HFFc6 (cell line): ENCODE measurements at regions not wholly inside any gene's neighbourhood (a gene's known extent, or its start where the extent isn't known, plus 50 kb on each side); places are given as distances from the start of the nearest gene placed in this dataset.

Source experiments
- DNase-seq: peaks from one replicate; pipeline ENCODE4 v3.0.0-alpha.2; 2018
- H3K27ac Mint-ChIP-seq: 2 replicates; pipeline ENCODE4 v1.8.0; 2020; ENCODE audit warnings: mild to moderate bottlenecking, mixed read lengths
- H3K27me3 Mint-ChIP-seq: 2 replicates; pipeline ENCODE4 v1.8.0; 2021; ENCODE audit warnings: mild to moderate bottlenecking, moderate library complexity, mixed read lengths; ENCODE audit not compliant: insufficient read depth
- H3K36me3 Mint-ChIP-seq: 2 replicates; pipeline ENCODE4 v1.8.0; 2021; ENCODE audit warnings: low read depth, mixed read lengths
- H3K4me1 Mint-ChIP-seq: 2 replicates; pipeline ENCODE4 v1.8.0; 2020; ENCODE audit warnings: low read depth, mixed read lengths
- H3K4me3 Mint-ChIP-seq: 2 replicates; pipeline ENCODE4 v1.8.0; 2020; ENCODE audit warnings: mild to moderate bottlenecking, moderate library complexity, mixed read lengths
- H3K9me3 Mint-ChIP-seq: 2 replicates; pipeline ENCODE4 v1.8.0; 2020; ENCODE audit warnings: mild to moderate bottlenecking, mixed read lengths
- CTCF ChIP-seq: fragments of 200-600 bp; sonication (generic); IDR thresholded peaks from 2 replicates; pipeline ENCODE4 v1.5.0; 2021; ENCODE audit warnings: antibody characterized with exemption, mild to moderate bottlenecking

GRCh38 chr4:122313006-122313646 is 65.7 kb upstream of the ADAD1 start:
- Mint-ChIP-seq H3K27ac (no peak overlapping the region), H3K4me1 (no peaks in the 10 kb centered on the region), H3K4me3 (no peak overlapping the region), H3K36me3 (peaks cover 5% of the 10 kb centered on the region), H3K27me3 (peaks cover 1% of the 10 kb centered on the region; the same call in 1 of the 2 replicates), H3K9me3 (no peaks in the 10 kb centered on the region)
- no peak for DNase-seq
- no peak for TF ChIP-seq CTCF

- H3K27ac Mint-ChIP-seq, result no peak overlapping the region
- H3K36me3 Mint-ChIP-seq, result no peaks in the 10 kb centered on the region
- peaks cover 21% of the 10 kb centered on the region for H3K4me1 Mint-ChIP-seq
- H3K27me3 Mint-ChIP-seq, result no peaks in the 10 kb centered on the region; the same call in 1 of the 2 replicates
- no peak for DNase-seq
- H3K9me3 Mint-ChIP-seq, result no peaks in the 10 kb centered on the region
- TF ChIP-seq CTCF, result no peak
- no peak overlapping the region for H3K4me3 Mint-ChIP-seq
Observed at GRCh38 chr4:122326908-122327307, 51.9 kb upstream of the ADAD1 start.

GRCh38 chr4:122328893-122329292 is 49.9 kb upstream of the ADAD1 start:
- H3K27ac Mint-ChIP-seq, result no peak overlapping the region
- no peak for TF ChIP-seq CTCF
- no peaks in the 10 kb centered on the region for H3K36me3 Mint-ChIP-seq
- H3K9me3 Mint-ChIP-seq, result no peaks in the 10 kb centered on the region
- H3K4me1 Mint-ChIP-seq, result peaks cover 17% of the 10 kb centered on the region
- no peak overlapping the region for H3K4me3 Mint-ChIP-seq
- no peak for DNase-seq
- H3K27me3 Mint-ChIP-seq, result no peaks in the 10 kb centered on the region; the same call in 1 of the 2 replicates
